Caco-2 (cell line): ENCODE measurements at regions not wholly inside any gene's neighbourhood (a gene's known extent, or its start where the extent isn't known, plus 50 kb on each side); places are given as distances from the start of the nearest gene placed in this dataset.

Source experiments
- BruUV-seq: library from RNA; stranded (reverse); fragments of 400-500 nt; replicated peaks from 2 replicates; lab custom pipeline; 2021; lab: Mats Ljungman, UMichigan
- CTCF ChIA-PET: fragments of 300-600 bp; sonication (Branson Sonifier 250); formaldehyde crosslinking; loops from one replicate; lab custom pipeline; 2022; ENCODE audit warnings: antibody characterized with exemption; lab: Charles Lee
- POLR2A ChIA-PET: fragments of 300-600 bp; sonication (Branson Sonifier 250); formaldehyde crosslinking; loops from one replicate; lab custom pipeline; 2022; ENCODE audit warnings: antibody characterized with exemption; lab: Charles Lee
- DNase-seq, 2 experiments: peaks; one replicate each; pipeline versions ENCODE4 v3.0.0 to v3.0.0-alpha.2; 2020 to 2022
- H3K27me3 ChIP-seq: replicated peaks from 2 replicates; pipeline ENCODE4 v1.6.0; 2011; ENCODE audit warnings: low read length; ENCODE audit not compliant: control insufficient read depth, insufficient read depth
- H3K36me3 ChIP-seq: 2 replicates; pipeline ENCODE4 v1.5.1; 2011; ENCODE audit warnings: low read length; ENCODE audit not compliant: control insufficient read depth, insufficient read depth
- H3K4me1 ChIP-seq: fragments of 250-450 bp; sonication (Bioruptor Pico); 2 replicates; pipeline ENCODE4 v1.5.1; 2020; ENCODE audit warnings: mild to moderate bottlenecking
- H3K4me3 ChIP-seq: 2 replicates; pipeline ENCODE4 v1.5.1; 2011; ENCODE audit warnings: low read depth, mild to moderate bottlenecking, control low read depth, low read length
- H3K9me3 ChIP-seq: fragments of 250-450 bp; sonication (Bioruptor Pico); 2 replicates; pipeline ENCODE4 v1.5.1; 2020; ENCODE audit warnings: mild to moderate bottlenecking, moderate library complexity
- H3K27ac Mint-ChIP-seq: one replicate; pipeline ENCODE4 v1.8.0; 2022; ENCODE audit warnings: mixed read lengths; ENCODE audit not compliant: unreplicated experiment
- H3K27me3 Mint-ChIP-seq: one replicate; pipeline ENCODE4 v1.8.0; 2022; ENCODE audit warnings: mixed read lengths; ENCODE audit not compliant: insufficient read depth, unreplicated experiment
- H3K36me3 Mint-ChIP-seq: one replicate; pipeline ENCODE4 v1.8.0; 2022; ENCODE audit warnings: mild to moderate bottlenecking, mixed read lengths; ENCODE audit not compliant: insufficient read depth, unreplicated experiment
- H3K4me1 Mint-ChIP-seq: one replicate; pipeline ENCODE4 v1.8.0; 2022; ENCODE audit warnings: low read depth, mixed read lengths; ENCODE audit not compliant: unreplicated experiment
- H3K4me3 Mint-ChIP-seq: one replicate; pipeline ENCODE4 v1.8.0; 2022; ENCODE audit warnings: mild to moderate bottlenecking, moderate library complexity, mixed read lengths; ENCODE audit not compliant: unreplicated experiment
- H3K9me3 Mint-ChIP-seq: one replicate; pipeline ENCODE4 v1.8.0; 2022; ENCODE audit warnings: mixed read lengths; ENCODE audit not compliant: unreplicated experiment
- intact Hi-C: fragments of 100-400 bp; cut with micrococcal nuclease; formaldehyde crosslinking; loops from one replicate; pipeline ENCODE4 v1.10.0; 2022; ENCODE audit not compliant: unreplicated experiment
- TF ChIP-seq, protein P1 (sequence below), 2 experiments: fragments of 200-600 bp in 1 of 2; IDR thresholded peaks; 1 replicate in 1 of 2; 2 replicates in 1 of 2; pipeline versions ENCODE4 v1.5.1 to v1.8.0; 2011 to 2022; ENCODE audit warnings: antibody characterized with exemption in 1 of 2, control low read depth in 1 of 2, inconsistent platforms in 1 of 2, low read depth in 1 of 2, low read length in 1 of 2, mild to moderate bottlenecking in 1 of 2, moderate library complexity in 1 of 2; ENCODE audit not compliant: insufficient read depth in 1 of 2, severe bottlenecking in 1 of 2, unreplicated experiment in 1 of 2

DNA sequence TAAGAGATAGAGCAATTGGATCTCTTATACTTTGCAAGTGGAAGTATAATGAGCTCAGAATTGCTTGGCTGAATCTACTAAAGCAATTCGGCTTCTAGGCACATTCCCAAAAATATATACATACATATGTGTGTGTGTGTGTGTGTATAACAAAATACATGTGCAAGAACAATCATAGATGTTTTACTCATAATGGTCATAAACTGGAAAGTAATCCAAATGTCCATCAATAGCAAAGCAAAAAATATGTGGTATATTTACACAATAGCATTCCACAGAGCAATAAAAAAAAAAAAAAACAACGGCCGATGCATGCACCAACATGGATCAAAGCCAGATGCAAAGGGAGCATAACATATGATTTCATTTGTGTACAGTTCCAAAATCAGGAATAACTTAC, 707.9 kb downstream of the RFPL4B start:
- Mint-ChIP-seq H3K27me3 (no peaks in the 10 kb centered on the region), H3K4me1 (no peaks in the 10 kb centered on the region), H3K27ac (no peak overlapping the region), H3K9me3 (no peaks in the 10 kb centered on the region), H3K36me3 (no peaks in the 10 kb centered on the region), H3K4me3 (no peak overlapping the region)
- no TSS peak for BruUV-seq
- H3K4me3 ChIP-seq = no peak overlapping the region
- CTCF ChIA-PET = no interaction called here
- POLR2A ChIA-PET = no interaction called here
- intact Hi-C loops = loop anchor here (5.0 kb wide), 1 partner anchor 212 kb away; no protein-coding TSS in a partner anchor
- TF ChIP-seq, protein P1, sequence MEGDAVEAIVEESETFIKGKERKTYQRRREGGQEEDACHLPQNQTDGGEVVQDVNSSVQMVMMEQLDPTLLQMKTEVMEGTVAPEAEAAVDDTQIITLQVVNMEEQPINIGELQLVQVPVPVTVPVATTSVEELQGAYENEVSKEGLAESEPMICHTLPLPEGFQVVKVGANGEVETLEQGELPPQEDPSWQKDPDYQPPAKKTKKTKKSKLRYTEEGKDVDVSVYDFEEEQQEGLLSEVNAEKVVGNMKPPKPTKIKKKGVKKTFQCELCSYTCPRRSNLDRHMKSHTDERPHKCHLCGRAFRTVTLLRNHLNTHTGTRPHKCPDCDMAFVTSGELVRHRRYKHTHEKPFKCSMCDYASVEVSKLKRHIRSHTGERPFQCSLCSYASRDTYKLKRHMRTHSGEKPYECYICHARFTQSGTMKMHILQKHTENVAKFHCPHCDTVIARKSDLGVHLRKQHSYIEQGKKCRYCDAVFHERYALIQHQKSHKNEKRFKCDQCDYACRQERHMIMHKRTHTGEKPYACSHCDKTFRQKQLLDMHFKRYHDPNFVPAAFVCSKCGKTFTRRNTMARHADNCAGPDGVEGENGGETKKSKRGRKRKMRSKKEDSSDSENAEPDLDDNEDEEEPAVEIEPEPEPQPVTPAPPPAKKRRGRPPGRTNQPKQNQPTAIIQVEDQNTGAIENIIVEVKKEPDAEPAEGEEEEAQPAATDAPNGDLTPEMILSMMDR (IDR thresholded peaks at IDR 0.05; ENCODE audit: insufficient read depth in 1 of 2, low read depth in 1 of 2, low read length in 1 of 2, severe bottlenecking in 1 of 2, unreplicated experiment in 1 of 2) = no peak
- H3K27me3 ChIP-seq = no peaks in the 10 kb centered on the region
- no peaks in the 10 kb centered on the region; the same call in 1 of the 2 replicates for H3K9me3 ChIP-seq
- DNase-seq = no peak
- H3K36me3 ChIP-seq = no peaks in the 10 kb centered on the region
- H3K4me1 ChIP-seq = 0 out of 2 replicates have a peak, but pooled peaks cover 5% of the 10 kb centered on the region

DNA sequence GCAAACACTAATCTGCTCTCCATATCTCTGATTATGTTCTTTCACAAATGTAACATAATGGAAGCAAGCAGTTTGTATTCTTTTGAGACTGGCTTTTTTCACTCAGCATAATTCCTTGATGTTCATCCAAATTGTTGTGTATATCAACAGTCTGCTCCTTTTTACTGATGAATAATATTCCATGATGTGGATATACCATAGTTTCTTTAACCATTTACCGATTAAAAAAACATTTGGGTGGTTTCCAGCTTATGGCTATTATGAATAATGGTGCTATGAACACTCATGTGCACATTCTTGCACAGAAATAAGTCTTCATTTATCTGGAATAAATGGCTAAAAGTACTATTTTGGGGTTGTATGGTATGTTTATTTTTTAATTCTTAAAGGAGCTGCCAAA, 708.9 kb downstream of the RFPL4B start:
- Mint-ChIP-seq H3K9me3 (no peaks in the 10 kb centered on the region), H3K36me3 (no peaks in the 10 kb centered on the region), H3K4me1 (no peaks in the 10 kb centered on the region), H3K27me3 (no peaks in the 10 kb centered on the region), H3K27ac (no peak overlapping the region), H3K4me3 (no peak overlapping the region)
- BruUV-seq = no TSS peak
- Histone ChIP-seq H3K4me3 (no peak overlapping the region), H3K36me3 (no peaks in the 10 kb centered on the region), H3K9me3 (no peaks in the 10 kb centered on the region; the same call in 1 of the 2 replicates), H3K4me1 (0 out of 2 replicates have a peak, but pooled peaks cover 5% of the 10 kb centered on the region), H3K27me3 (no peaks in the 10 kb centered on the region)
- intact Hi-C loops = loop anchor here (5.0 kb wide), 1 partner anchor 211 kb away; no protein-coding TSS in a partner anchor
- ChIA-PET CTCF (no interaction called here), POLR2A (no interaction called here)
- TF ChIP-seq, protein P1 (IDR thresholded peaks at IDR 0.05; ENCODE audit: insufficient read depth in 1 of 2, low read depth in 1 of 2, low read length in 1 of 2, severe bottlenecking in 1 of 2, unreplicated experiment in 1 of 2) = no peak
- DNase-seq = no peak

DNA sequence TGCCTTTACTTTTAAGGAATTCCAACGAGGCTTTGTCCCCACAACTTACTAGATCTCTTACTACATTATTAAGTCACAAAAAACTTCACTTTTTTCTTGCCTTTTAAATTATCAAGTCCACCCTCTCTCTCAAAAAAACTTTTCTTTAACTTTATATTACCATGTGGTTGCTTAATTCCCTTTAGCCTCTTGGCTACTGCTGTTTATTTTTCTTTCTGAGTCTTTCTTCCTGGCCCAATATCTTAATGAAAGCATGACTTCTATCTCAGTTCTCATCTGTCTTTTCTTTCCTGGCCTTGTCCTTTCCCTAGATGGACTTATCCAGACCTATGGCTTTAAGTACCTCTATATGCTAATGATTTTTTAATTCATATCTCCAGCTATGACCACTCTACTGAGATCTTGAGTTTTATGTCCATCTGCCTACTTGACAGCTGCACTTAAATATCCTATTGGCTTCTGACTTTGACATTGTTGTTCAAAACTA, 710.5 kb downstream of the RFPL4B start:
- Mint-ChIP-seq H3K27me3 (no peaks in the 10 kb centered on the region), H3K9me3 (no peaks in the 10 kb centered on the region), H3K36me3 (no peaks in the 10 kb centered on the region), H3K4me3 (no peak overlapping the region), H3K27ac (no peak overlapping the region), H3K4me1 (no peaks in the 10 kb centered on the region)
- ChIA-PET CTCF (no interaction called here), POLR2A (no interaction called here)
- DNase-seq = no peak
- BruUV-seq = no TSS peak
- H3K27me3 ChIP-seq = no peaks in the 10 kb centered on the region
- H3K4me3 ChIP-seq = no peak overlapping the region
- TF ChIP-seq, protein P1 (IDR thresholded peaks at IDR 0.05; ENCODE audit: insufficient read depth in 1 of 2, low read depth in 1 of 2, low read length in 1 of 2, severe bottlenecking in 1 of 2, unreplicated experiment in 1 of 2) = no peak
- no peaks in the 10 kb centered on the region; the same call in 1 of the 2 replicates for H3K9me3 ChIP-seq
- 0 out of 2 replicates have a peak, but pooled peaks cover 5% of the 10 kb centered on the region for H3K4me1 ChIP-seq
- no peaks in the 10 kb centered on the region for H3K36me3 ChIP-seq
- intact Hi-C loops = loop anchor here (5.0 kb wide), 1 partner anchor 210 kb away; no protein-coding TSS in a partner anchor
